IMR-90 (cell line): ENCODE measurements at regions not wholly inside any gene's neighbourhood (a gene's known extent, or its start where the extent isn't known, plus 50 kb on each side); places are given as distances from the start of the nearest gene placed in this dataset.

Source experiments
- ATAC-seq: fragments of 200-7000 bp; cut with Tn5 transposase; 2 replicates; pipeline ENCODE4 v1.9.1; 2020; ENCODE audit warnings: low read depth, mild to moderate bottlenecking, moderate library complexity
- BruUV-seq: library from RNA; stranded (reverse); fragments of 400-500 nt; replicated peaks from 2 replicates; lab custom pipeline; 2021; lab: Mats Ljungman, UMichigan
- CTCF ChIA-PET: fragments of 300-600 bp; formaldehyde crosslinking; extraction: SDS; loops from one replicate; lab custom pipeline; 2021; ENCODE audit warnings: antibody characterized with exemption; lab: Yijun Ruan, JAX
- POLR2A ChIA-PET: fragments of 300-600 bp; sonication (Branson Sonifier 250); formaldehyde crosslinking; loops from one replicate; lab custom pipeline; 2022; ENCODE audit warnings: antibody characterized with exemption; ENCODE audit not compliant: unreplicated experiment; lab: Charles Lee
- DNase-seq: peaks from one replicate; pipeline ENCODE4 v3.0.0; 2013
- H2AFZ ChIP-seq: replicated peaks from 2 replicates; pipeline ENCODE3; 2013; ENCODE audit warnings: low read length, mild to moderate bottlenecking; ENCODE audit not compliant: poor library complexity
- H2AK5ac ChIP-seq: 2 replicates; pipeline ENCODE4 v1.6.1; 2013; ENCODE audit warnings: low read depth, low read length, inconsistent platforms
- H2AK9ac ChIP-seq: replicated peaks from 2 replicates; pipeline ENCODE3; 2013; ENCODE audit warnings: mild to moderate bottlenecking, low read depth, low read length, moderate library complexity; ENCODE audit not compliant: poor library complexity
- H2BK120ac ChIP-seq: 2 replicates; pipeline ENCODE4 v1.6.1; 2013; ENCODE audit warnings: low read depth, low read length, inconsistent platforms
- H2BK15ac ChIP-seq: 3 replicates; pipeline ENCODE4 v1.6.1; 2013; ENCODE audit warnings: low read depth, low read length, inconsistent platforms
- H2BK20ac ChIP-seq: 2 replicates; pipeline ENCODE4 v1.6.1; 2013; ENCODE audit warnings: low read depth, mild to moderate bottlenecking, inconsistent platforms, low read length, moderate library complexity
- H2BK5ac ChIP-seq: 2 replicates; pipeline ENCODE4 v1.6.1; 2013; ENCODE audit warnings: mild to moderate bottlenecking, low read depth, low read length, inconsistent platforms; ENCODE audit not compliant: poor library complexity, severe bottlenecking
- H3K14ac ChIP-seq: replicated peaks from 2 replicates; pipeline ENCODE4 v1.6.1; 2013; ENCODE audit warnings: low read depth, low read length, inconsistent platforms
- H3K18ac ChIP-seq: 2 replicates; pipeline ENCODE4 v1.6.1; 2013; ENCODE audit warnings: low read depth, low read length, control low read depth
- H3K23ac ChIP-seq: 2 replicates; pipeline ENCODE4 v1.6.1; 2013; ENCODE audit warnings: low read depth, low read length, inconsistent platforms
- H3K27ac ChIP-seq: 2 replicates; pipeline ENCODE4 v1.5.1; 2013; ENCODE audit warnings: mild to moderate bottlenecking, control low read depth, low read length; ENCODE audit not compliant: insufficient read depth
- H3K27me3 ChIP-seq: 2 replicates; pipeline ENCODE4 v1.6.1; 2013; ENCODE audit warnings: low read length; ENCODE audit not compliant: control insufficient read depth, insufficient read depth
- H3K36me3 ChIP-seq: 2 replicates; pipeline ENCODE4 v1.6.1; 2013; ENCODE audit warnings: low read length, mixed read lengths; ENCODE audit not compliant: control insufficient read depth, insufficient read depth
- H3K4ac ChIP-seq: 2 replicates; pipeline ENCODE4 v1.6.1; 2013; ENCODE audit warnings: low read depth, low read length, inconsistent platforms
- H3K4me1 ChIP-seq: 2 replicates; pipeline ENCODE4 v1.6.1; 2013; ENCODE audit warnings: low read length, mixed read lengths; ENCODE audit not compliant: control insufficient read depth, insufficient read depth
- H3K4me2 ChIP-seq: 2 replicates; pipeline ENCODE4 v1.6.1; 2013; ENCODE audit warnings: low read depth, mild to moderate bottlenecking, control low read depth, low read length, moderate library complexity
- H3K4me3 ChIP-seq: 2 replicates; pipeline ENCODE4 v1.5.1; 2013; ENCODE audit warnings: low read depth, mild to moderate bottlenecking, control low read depth, low read length, moderate library complexity; ENCODE audit not compliant: insufficient read depth
- H3K56ac ChIP-seq: 2 replicates; pipeline ENCODE4 v1.6.1; 2013; ENCODE audit warnings: low read length, inconsistent platforms; ENCODE audit not compliant: insufficient read depth; ENCODE audit errors: extremely low read depth
- H3K79me1 ChIP-seq, 2 experiments: 2 replicates each; pipeline ENCODE4 v1.6.1; 2013; ENCODE audit warnings: low read length in 2 of 2, inconsistent platforms in 1 of 2, low read depth in 1 of 2
- H3K9ac ChIP-seq: 2 replicates; pipeline ENCODE4 v1.6.1; 2013; ENCODE audit warnings: low read depth, low read length, control low read depth
- H3K9me1 ChIP-seq: 2 replicates; pipeline ENCODE4 v1.6.1; 2013; ENCODE audit warnings: low read length, inconsistent platforms; ENCODE audit not compliant: insufficient read depth
- H3K9me3 ChIP-seq: 2 replicates; pipeline ENCODE4 v1.6.1; 2013; ENCODE audit warnings: low read length; ENCODE audit not compliant: control insufficient read depth, insufficient read depth
- H4K20me1 ChIP-seq: 2 replicates; pipeline ENCODE4 v1.6.1; 2013; ENCODE audit warnings: low read length, inconsistent platforms; ENCODE audit not compliant: insufficient read depth
- H4K5ac ChIP-seq: 2 replicates; pipeline ENCODE4 v1.6.1; 2013; ENCODE audit warnings: mild to moderate bottlenecking, low read depth, low read length, control low read depth
- H4K8ac ChIP-seq, 2 experiments: 2 replicates each; pipeline ENCODE4 v1.6.1; 2013; ENCODE audit warnings: low read depth in 2 of 2, low read length in 2 of 2, control low read depth in 1 of 2, inconsistent platforms in 1 of 2
- H4K91ac ChIP-seq: 2 replicates; pipeline ENCODE4 v1.6.1; 2013; ENCODE audit warnings: low read depth, low read length, inconsistent platforms; ENCODE audit not compliant: insufficient read depth
- CHD1 ChIP-seq: IDR thresholded peaks from 2 replicates; pipeline ENCODE4 v1.6.1; 2012; ENCODE audit warnings: low read depth, low read length, improper control_type of control experiment
- FOS ChIP-seq: fragments of 150-350 bp; IDR thresholded peaks from 2 replicates; pipeline ENCODE4 v1.6.1; 2016; ENCODE audit warnings: low read depth, low read length
- MAZ ChIP-seq: IDR thresholded peaks from 2 replicates; pipeline ENCODE4 v1.6.1; 2012; ENCODE audit warnings: low read depth, mild to moderate bottlenecking, low read length, improper control_type of control experiment, moderate library complexity, borderline replicate concordance
- POLR2A ChIP-seq: IDR thresholded peaks from 2 replicates; pipeline ENCODE4 v1.6.1; 2012; ENCODE audit warnings: mild to moderate bottlenecking, low read depth, low read length
- RCOR1 ChIP-seq: IDR thresholded peaks from 2 replicates; pipeline ENCODE4 v1.6.1; 2012; ENCODE audit warnings: mild to moderate bottlenecking, low read length, improper control_type of control experiment; ENCODE audit not compliant: insufficient replicate concordance
- RFX5 ChIP-seq: IDR thresholded peaks from 2 replicates; pipeline ENCODE4 v1.8.0; 2012; ENCODE audit warnings: low read depth, mild to moderate bottlenecking, low read length, moderate library complexity
- USF2 ChIP-seq: fragments of 150-350 bp; IDR thresholded peaks from 2 replicates; pipeline ENCODE4 v1.6.1; 2017; ENCODE audit warnings: mild to moderate bottlenecking, antibody characterized with exemption, low read length, low read depth
- WGBS, 2 experiments: methylation state at CpG; one replicate each; pipeline versions ENCODE4 v1.1.5 to v1.1.7; 2013; ENCODE audit warnings: missing lambda C conversion rate in 2 of 2; ENCODE audit not compliant: insufficient read length in 1 of 2; ENCODE audit errors: extremely low coverage in 2 of 2; 5-methylcytosine and 5-hydroxymethylcytosine counted together
- dilution Hi-C: fragments of 300-500 bp; cut with HindIII; formaldehyde crosslinking; loops from one replicate; pipeline ENCODE4 v1.14.3; 2018; ENCODE audit warnings: low sequenced_read_pairs; ENCODE audit not compliant: unreplicated experiment
- in situ Hi-C: fragments of 300-500 bp; cut with MboI; formaldehyde crosslinking; loops from 3 replicates; pipeline ENCODE4 v1.14.3; 2019; ENCODE audit warnings: low sequenced_read_pairs, inconsistent platforms, mixed read lengths
- intact Hi-C: fragments of 100-400 bp; cut with micrococcal nuclease; formaldehyde crosslinking; loops from 2 replicates; pipeline ENCODE4 v1.10.0; 2022

- Histone ChIP-seq H3K9ac (no peak overlapping the region), H3K4ac (no peak overlapping the region), H3K14ac (no peak overlapping the region), H3K27ac (no peak overlapping the region), H3K56ac (no peak overlapping the region), H4K8ac (no peak overlapping the region), H2AFZ (no peak overlapping the region), H2BK20ac (no peak overlapping the region), H2BK120ac (no peak overlapping the region), H2BK5ac (no peak overlapping the region), H3K4me1 (no peaks in the 10 kb centered on the region), H4K91ac (no peak overlapping the region), H3K79me1 (no peaks in the 10 kb centered on the region), H3K9me1 (no peaks in the 10 kb centered on the region), H3K9me3 (no peaks in the 10 kb centered on the region), H3K4me3 (no peak overlapping the region), H2BK15ac (no peak overlapping the region), H3K27me3 (no peaks in the 10 kb centered on the region), H3K36me3 (no peaks in the 10 kb centered on the region), H4K5ac (no peak overlapping the region), H3K4me2 (no peak overlapping the region), H2AK5ac (no peak overlapping the region), H4K20me1 (no peaks in the 10 kb centered on the region), H3K18ac (no peak overlapping the region), H3K23ac (no peak overlapping the region), H2AK9ac (no peak overlapping the region)
- TF ChIP-seq MAZ (no peak), FOS (no peak), RCOR1 (no peak), USF2 (no peak), POLR2A (no peak), CHD1 (no peak), RFX5 (no peak)
- no peak for ATAC-seq
- no CpG with 5 or more reads among the region's 2 CpGs for WGBS, 2 experiments
- ChIA-PET POLR2A (no interaction called here), CTCF (no interaction called here)
- BruUV-seq, result no TSS peak
- in situ Hi-C loops (no loop called here), intact Hi-C loops (no loop called here), dilution Hi-C loops (no loop called here)
- DNase-seq, result no peak
Measured at GRCh38 chr12:90333424-90333823, 621.6 kb downstream of the CCER1 start.
